DND-41 (cell line): ENCODE measurements at regions not wholly inside any gene's neighbourhood (a gene's known extent, or its start where the extent isn't known, plus 50 kb on each side); places are given as distances from the start of the nearest gene placed in this dataset.

Experiments
- ATAC-seq: fragments of 200-7000 bp; cut with Tn5 transposase; 3 replicates; pipeline ENCODE4 v1.9.1; 2021; ENCODE audit warnings: low read depth; ENCODE audit not compliant: insufficient read depth
- DNase-seq: peaks from one replicate; pipeline ENCODE4 v3.0.0-alpha.2; 2020
- H2AFZ ChIP-seq: 2 replicates; pipeline ENCODE4 v1.6.0; 2012; ENCODE audit warnings: low read depth, low read length
- H3K27ac ChIP-seq: 2 replicates; pipeline ENCODE4 v1.5.1; 2012; ENCODE audit warnings: low read length, inconsistent platforms
- H3K27me3 ChIP-seq: fragments of 200-600 bp; sonication (generic); 2 replicates; pipeline ENCODE4 v1.6.0; 2012; ENCODE audit warnings: low read length, mild to moderate bottlenecking, inconsistent platforms; ENCODE audit not compliant: insufficient read depth, poor library complexity
- H3K36me3 ChIP-seq: 2 replicates; pipeline ENCODE4 v1.5.1; 2012; ENCODE audit warnings: low read length, inconsistent platforms; ENCODE audit not compliant: insufficient read depth
- H3K4me1 ChIP-seq: 2 replicates; pipeline ENCODE4 v1.5.1; 2012; ENCODE audit warnings: mild to moderate bottlenecking, low read length; ENCODE audit not compliant: insufficient read depth
- H3K4me2 ChIP-seq: 2 replicates; pipeline ENCODE4 v1.6.0; 2012; ENCODE audit warnings: mild to moderate bottlenecking, moderate library complexity, low read length, inconsistent platforms; ENCODE audit not compliant: insufficient read depth
- H3K4me3 ChIP-seq, 2 experiments: fragments of 200-600 bp in 1 of 2; shearing (Covaris generic) in 1 of 2; 2 replicates each; pipeline ENCODE4 v1.5.1; 2012 to 2016; ENCODE audit warnings: inconsistent platforms in 2 of 2, low read length in 2 of 2, mild to moderate bottlenecking in 2 of 2, low read depth in 1 of 2, moderate library complexity in 1 of 2
- H3K79me2 ChIP-seq: 2 replicates; pipeline ENCODE4 v1.6.0; 2012; ENCODE audit warnings: low read length, inconsistent platforms; ENCODE audit not compliant: insufficient read depth
- H3K9ac ChIP-seq: 2 replicates; pipeline ENCODE4 v1.6.0; 2012; ENCODE audit warnings: low read depth, mild to moderate bottlenecking, inconsistent platforms, low read length, moderate library complexity
- H3K9me3 ChIP-seq: 2 replicates; pipeline ENCODE4 v1.5.1; 2012; ENCODE audit warnings: low read length, moderate library complexity, mild to moderate bottlenecking, inconsistent platforms; ENCODE audit not compliant: insufficient read depth, severe bottlenecking
- H4K20me1 ChIP-seq: 2 replicates; pipeline ENCODE4 v1.6.0; 2012; ENCODE audit warnings: low read length; ENCODE audit not compliant: insufficient read depth
- CTCF ChIP-seq: IDR thresholded peaks from 2 replicates; pipeline ENCODE4 v1.5.1; 2012; ENCODE audit warnings: borderline replicate concordance, low read length, moderate library complexity, mild to moderate bottlenecking; ENCODE audit not compliant: poor library complexity, severe bottlenecking; ENCODE audit errors: extremely low read depth
- EZH2 ChIP-seq: IDR thresholded peaks from 3 replicates; pipeline ENCODE4 v1.6.1; 2012; ENCODE audit warnings: borderline replicate concordance, low read depth, mild to moderate bottlenecking, moderate library complexity, low read length, inconsistent platforms; ENCODE audit not compliant: severe bottlenecking

DNA sequence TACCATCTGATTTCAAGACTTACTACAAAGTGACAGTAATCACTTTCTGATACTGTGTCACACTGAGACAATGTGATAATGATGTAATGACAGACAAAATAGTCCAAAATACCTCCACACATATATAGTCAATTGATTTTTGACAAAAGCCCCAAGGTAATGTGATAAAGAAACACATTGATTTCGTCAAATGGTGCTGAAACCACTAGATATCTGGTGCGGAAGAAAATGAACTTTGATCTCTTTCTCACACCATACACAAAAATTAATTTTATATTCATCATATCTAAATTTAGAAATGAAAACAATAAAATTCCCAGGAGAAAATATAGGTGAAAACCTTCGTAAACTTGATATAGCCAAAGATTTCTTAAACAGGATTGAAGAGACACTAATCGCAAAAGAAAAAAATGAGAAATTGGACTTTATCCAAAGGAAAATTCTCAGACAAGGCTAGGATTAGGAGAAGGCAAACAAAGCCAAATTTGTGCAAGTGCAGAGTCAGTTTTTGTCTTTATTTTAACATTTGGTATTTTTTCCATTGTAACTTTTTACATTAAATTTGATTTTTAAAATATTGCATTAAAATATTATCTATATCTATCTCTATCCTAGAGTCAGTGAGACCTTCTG, 739.9 kb downstream of the DIAPH3 start:
- H3K4me3 ChIP-seq, result no peak overlapping the region
- H3K9me3 ChIP-seq, result no peaks in the 10 kb centered on the region
- no peak overlapping the region for H3K9ac ChIP-seq
- no peak overlapping the region for H2AFZ ChIP-seq
- no peak overlapping the region for H3K27ac ChIP-seq
- no peaks in the 10 kb centered on the region for H3K27me3 ChIP-seq
- H3K36me3 ChIP-seq, result no peaks in the 10 kb centered on the region
- no peak overlapping the region for H3K4me2 ChIP-seq
- no peaks in the 10 kb centered on the region for H3K79me2 ChIP-seq
- no peak for TF ChIP-seq EZH2
- no peak for TF ChIP-seq CTCF
- H3K4me1 ChIP-seq, result no peaks in the 10 kb centered on the region
- no peaks in the 10 kb centered on the region for H4K20me1 ChIP-seq
- DNase-seq (no peak), ATAC-seq (no peak)

GRCh38 chr13:59424661-59425060, 739.1 kb downstream of the DIAPH3 start:
- Histone ChIP-seq H3K4me3 (no peak overlapping the region), H3K9me3 (no peaks in the 10 kb centered on the region), H2AFZ (no peak overlapping the region), H3K27ac (no peak overlapping the region), H3K9ac (no peak overlapping the region), H3K79me2 (no peaks in the 10 kb centered on the region), H3K4me1 (no peaks in the 10 kb centered on the region), H3K36me3 (no peaks in the 10 kb centered on the region), H3K4me2 (no peak overlapping the region), H4K20me1 (no peaks in the 10 kb centered on the region), H3K27me3 (no peaks in the 10 kb centered on the region)
- DNase-seq, result no peak
- TF ChIP-seq EZH2, result no peak
- no peak for TF ChIP-seq CTCF
- ATAC-seq, result no peak

DNA sequence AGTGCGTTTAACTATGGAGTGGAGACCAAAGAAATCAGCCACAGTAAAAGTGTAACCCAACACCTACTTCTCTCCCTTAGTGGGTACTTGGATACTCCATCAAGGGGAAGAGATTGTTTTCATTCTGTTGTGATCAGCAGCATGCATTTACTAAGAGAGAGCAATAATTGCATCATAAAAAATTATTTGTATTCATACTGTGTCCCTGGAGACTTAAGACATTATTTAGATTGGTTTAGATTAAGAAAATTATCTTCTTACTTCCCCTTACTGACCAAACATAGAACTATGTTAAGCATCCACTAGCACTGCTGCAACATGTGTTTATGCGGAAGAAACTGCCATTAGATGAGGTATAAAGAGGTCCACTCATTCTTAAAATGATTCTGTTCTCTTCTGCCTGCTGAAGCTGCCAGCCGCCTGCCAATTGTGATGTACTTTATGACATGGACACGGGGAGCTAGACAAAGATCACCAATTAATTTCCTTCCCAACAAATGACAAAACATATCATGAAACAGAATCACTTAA, 738.5 kb downstream of the DIAPH3 start:
- no peak overlapping the region for H3K27ac ChIP-seq
- ATAC-seq (no peak), DNase-seq (no peak)
- no peak overlapping the region for H3K4me3 ChIP-seq
- H2AFZ ChIP-seq, result no peak overlapping the region
- no peaks in the 10 kb centered on the region for H3K36me3 ChIP-seq
- H3K4me2 ChIP-seq, result no peak overlapping the region
- TF ChIP-seq EZH2 (no peak), CTCF (no peak)
- H3K9ac ChIP-seq, result no peak overlapping the region
- H3K79me2 ChIP-seq, result no peaks in the 10 kb centered on the region
- H3K9me3 ChIP-seq, result no peaks in the 10 kb centered on the region
- H3K27me3 ChIP-seq, result no peaks in the 10 kb centered on the region
- H4K20me1 ChIP-seq, result no peaks in the 10 kb centered on the region
- H3K4me1 ChIP-seq, result no peaks in the 10 kb centered on the region
